Mesenchymal stem cell (in vitro differentiated cells and primary cell): ENCODE measurements at regions not wholly inside any gene's neighbourhood (a gene's known extent, or its start where the extent isn't known, plus 50 kb on each side); places are given as distances from the start of the nearest gene placed in this dataset.

Source experiments
- DNase-seq: peaks from one replicate; pipeline ENCODE4 v3.0.0-alpha.2; 2013
- H2AFZ ChIP-seq: one replicate; pipeline ENCODE4 v1.6.1; 2013; ENCODE audit warnings: low read depth, mild to moderate bottlenecking, control low read depth, inconsistent platforms, low read length, moderate library complexity
- H2AK5ac ChIP-seq: 2 replicates; pipeline ENCODE4 v1.6.1; 2013; ENCODE audit warnings: low read length, moderate library complexity, mild to moderate bottlenecking, inconsistent platforms; ENCODE audit not compliant: severe bottlenecking
- H2BK120ac ChIP-seq: one replicate; pipeline ENCODE4 v1.6.1; 2013; ENCODE audit warnings: low read depth, mild to moderate bottlenecking, inconsistent platforms, low read length, moderate library complexity
- H2BK12ac ChIP-seq, 2 experiments: one replicate each; pipeline ENCODE4 v1.6.1; 2013; ENCODE audit warnings: inconsistent platforms in 2 of 2, low read length in 2 of 2, mild to moderate bottlenecking in 2 of 2, moderate library complexity in 2 of 2, control low read depth in 1 of 2
- H2BK15ac ChIP-seq: one replicate; pipeline ENCODE4 v1.6.1; 2013; ENCODE audit warnings: mild to moderate bottlenecking, low read depth, inconsistent platforms; ENCODE audit not compliant: poor library complexity, severe bottlenecking
- H2BK5ac ChIP-seq: 2 replicates; pipeline ENCODE4 v1.6.1; 2013; ENCODE audit warnings: low read depth, mild to moderate bottlenecking, low read length, control low read depth, inconsistent platforms; ENCODE audit not compliant: poor library complexity, severe bottlenecking
- H3K14ac ChIP-seq, 2 experiments: one replicate each; pipeline ENCODE4 v1.6.1; 2013; ENCODE audit warnings: inconsistent platforms in 2 of 2, low read length in 2 of 2, control low read depth in 1 of 2, mild to moderate bottlenecking in 1 of 2, moderate library complexity in 1 of 2
- H3K18ac ChIP-seq, 2 experiments: one replicate each; pipeline ENCODE4 v1.6.1; 2013; ENCODE audit warnings: inconsistent platforms in 2 of 2, low read length in 2 of 2, control low read depth in 1 of 2, low read depth in 1 of 2, mild to moderate bottlenecking in 1 of 2
- H3K23ac ChIP-seq, 2 experiments: one replicate each; pipeline ENCODE4 v1.6.1; 2013; ENCODE audit warnings: inconsistent platforms in 2 of 2, low read length in 2 of 2, mild to moderate bottlenecking in 2 of 2, moderate library complexity in 2 of 2, control low read depth in 1 of 2
- H3K27ac ChIP-seq: 2 replicates; pipeline ENCODE4 v1.5.1; 2013; ENCODE audit warnings: mild to moderate bottlenecking, moderate library complexity, low read length, control low read depth, inconsistent platforms; ENCODE audit not compliant: poor library complexity, severe bottlenecking
- H3K27me3 ChIP-seq, 2 experiments: 2 replicates each; pipeline versions ENCODE4 v1.6.1 to v1.7.0; 2013; ENCODE audit warnings: low read length in 2 of 2, mild to moderate bottlenecking in 2 of 2, moderate library complexity in 2 of 2, control low read depth in 1 of 2, inconsistent platforms in 1 of 2; ENCODE audit not compliant: control insufficient read depth in 1 of 2, insufficient read depth in 1 of 2
- H3K36me3 ChIP-seq, 2 experiments: 2 replicates each; pipeline versions ENCODE4 v1.6.1 to v1.7.0; 2013; ENCODE audit warnings: low read length in 2 of 2, control low read depth in 1 of 2, inconsistent platforms in 1 of 2, low read depth in 1 of 2, mild to moderate bottlenecking in 1 of 2; ENCODE audit not compliant: insufficient read depth in 2 of 2, control insufficient read depth in 1 of 2
- H3K4ac ChIP-seq, 2 experiments: one replicate each; pipeline ENCODE4 v1.6.1; 2013; ENCODE audit warnings: inconsistent platforms in 2 of 2, low read length in 2 of 2, mild to moderate bottlenecking in 2 of 2, moderate library complexity in 2 of 2, control low read depth in 1 of 2, low read depth in 1 of 2
- H3K4me1 ChIP-seq: 2 replicates; pipeline ENCODE4 v1.6.1; 2013; ENCODE audit warnings: low read depth, low read length, control low read depth; ENCODE audit not compliant: control insufficient read depth, insufficient read depth
- H3K4me2 ChIP-seq: 2 replicates; pipeline ENCODE4 v1.6.1; 2013; ENCODE audit warnings: low read length, mild to moderate bottlenecking, inconsistent platforms; ENCODE audit not compliant: poor library complexity, severe bottlenecking
- H3K4me3 ChIP-seq, 2 experiments: 2 replicates each; pipeline versions ENCODE4 v1.5.1 to v1.7.0; 2013; ENCODE audit warnings: low read length in 2 of 2, mild to moderate bottlenecking in 2 of 2, control low read depth in 1 of 2, low read depth in 1 of 2; ENCODE audit not compliant: insufficient read depth in 1 of 2
- H3K79me1 ChIP-seq: replicated peaks from 2 replicates; pipeline ENCODE4 v1.6.1; 2013; ENCODE audit warnings: mild to moderate bottlenecking, control low read depth, low read length, inconsistent platforms; ENCODE audit not compliant: poor library complexity, severe bottlenecking
- H3K9ac ChIP-seq: 2 replicates; pipeline ENCODE4 v1.7.0; 2013; ENCODE audit warnings: mild to moderate bottlenecking, low read length, moderate library complexity
- H3K9me3 ChIP-seq: 2 replicates; pipeline ENCODE4 v1.7.0; 2013; ENCODE audit warnings: mild to moderate bottlenecking, low read length; ENCODE audit not compliant: control insufficient read depth
- H4K8ac ChIP-seq: one replicate; pipeline ENCODE4 v1.6.1; 2013; ENCODE audit warnings: inconsistent platforms, mild to moderate bottlenecking, low read length, moderate library complexity
- H4K91ac ChIP-seq: one replicate; pipeline ENCODE4 v1.6.1; 2013; ENCODE audit warnings: mild to moderate bottlenecking, low read length, inconsistent platforms
- WGBS: methylation state at CpG from one replicate; pipeline ENCODE4 v1.1.7; 2013; ENCODE audit warnings: mixed read lengths; 5-methylcytosine and 5-hydroxymethylcytosine counted together

DNA sequence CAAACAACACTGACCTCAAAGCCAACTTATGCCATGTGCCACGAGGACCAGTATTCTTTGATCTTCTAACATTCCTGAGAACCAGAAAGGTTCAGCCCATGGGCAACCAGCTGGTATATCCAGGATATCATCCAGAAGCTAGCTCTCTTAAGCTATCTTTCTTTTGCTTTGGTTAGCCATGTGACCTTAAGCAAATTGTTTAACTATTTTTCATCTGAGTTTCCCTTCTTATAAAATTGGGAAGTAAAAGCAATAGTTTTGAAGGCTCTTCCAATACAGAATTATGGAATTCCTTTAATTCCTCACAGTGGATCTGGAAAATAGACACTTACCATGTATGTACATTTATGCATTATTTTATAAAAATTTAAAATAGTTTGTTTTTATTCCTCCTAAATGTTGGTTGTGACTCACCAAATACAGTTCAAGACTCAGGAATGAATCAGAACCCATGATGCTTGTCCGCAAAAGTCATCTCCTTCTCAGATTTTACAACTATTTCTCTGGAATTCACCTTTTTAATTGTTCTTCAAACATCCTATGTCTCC lies 435.7 kb downstream of the ZEB2 start:
- H3K9me3 ChIP-seq, result no peaks in the 10 kb centered on the region
- peak; percentile 43 for DNase-seq
- H3K9ac ChIP-seq, result peak overlapping the region; percentile 58
- no peaks in the 10 kb centered on the region for H3K79me1 ChIP-seq
- H3K23ac ChIP-seq, result no peak overlapping the region
- no peaks in the 10 kb centered on the region for H3K36me3 ChIP-seq
- H3K4me2 ChIP-seq, result no peak overlapping the region
- H2AK5ac ChIP-seq, result no peak overlapping the region
- H3K14ac ChIP-seq, result no peak overlapping the region
- H2BK12ac ChIP-seq, result no peak overlapping the region
- no peak overlapping the region for H4K91ac ChIP-seq
- 31% methylated on average over 2 of the region's 2 CpGs for WGBS
- H3K27ac ChIP-seq, result peak overlapping the region; percentile 92
- no peak overlapping the region for H2AFZ ChIP-seq
- H3K18ac ChIP-seq, result no peak overlapping the region
- no peaks in the 10 kb centered on the region for H3K27me3 ChIP-seq
- H2BK15ac ChIP-seq, result no peak overlapping the region
- H4K8ac ChIP-seq, result no peak overlapping the region
- H2BK120ac ChIP-seq, result no peak overlapping the region
- no peak overlapping the region for H3K4ac ChIP-seq
- no peak overlapping the region for H2BK5ac ChIP-seq
- peaks cover 6% of the 10 kb centered on the region for H3K4me1 ChIP-seq
- H3K4me3 ChIP-seq, result no peak overlapping the region

DNA sequence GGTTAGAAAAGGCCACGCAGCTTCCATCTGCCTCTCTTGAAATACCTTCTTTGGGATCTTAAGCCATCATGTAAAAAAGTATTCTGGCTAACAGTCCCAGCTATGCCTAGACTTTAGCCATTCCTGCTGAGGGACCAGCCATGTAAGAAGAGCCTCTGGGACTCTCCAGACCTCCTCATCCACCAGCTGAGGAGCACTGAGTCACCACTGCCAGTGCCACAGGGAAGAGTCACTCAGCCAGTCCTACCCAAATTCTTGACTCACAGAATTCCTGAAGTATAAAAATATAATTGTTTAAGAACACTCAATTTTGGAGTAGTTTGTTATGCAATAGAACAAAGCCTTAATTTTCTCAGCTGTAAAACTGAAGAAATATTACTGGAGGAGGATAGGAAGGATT lies 436.7 kb downstream of the ZEB2 start:
- Histone ChIP-seq H3K9ac (peak overlapping the region; percentile 58), H3K4me2 (no peak overlapping the region), H2BK12ac (peak overlapping the region in 1 of 2 experiments; percentile 6), H3K4me1 (peaks cover 6% of the 10 kb centered on the region), H3K79me1 (no peaks in the 10 kb centered on the region), H3K4me3 (no peak overlapping the region), H3K27me3 (no peaks in the 10 kb centered on the region), H2BK15ac (peak overlapping the region; percentile 28), H4K8ac (peak overlapping the region; percentile 88), H3K36me3 (no peaks in the 10 kb centered on the region), H3K23ac (no peak overlapping the region), H2AK5ac (peak overlapping the region; percentile 81), H3K27ac (peak overlapping the region; percentile 83), H3K18ac (no peak overlapping the region), H3K4ac (no peak overlapping the region), H2AFZ (no peak overlapping the region), H3K14ac (no peak overlapping the region), H2BK5ac (peak overlapping the region; percentile 52), H2BK120ac (no peak overlapping the region), H4K91ac (no peak overlapping the region), H3K9me3 (no peaks in the 10 kb centered on the region)
- DNase-seq, result peak; percentile 41
- WGBS, result 90% methylated on average over 1 of the region's 1 CpG

DNA sequence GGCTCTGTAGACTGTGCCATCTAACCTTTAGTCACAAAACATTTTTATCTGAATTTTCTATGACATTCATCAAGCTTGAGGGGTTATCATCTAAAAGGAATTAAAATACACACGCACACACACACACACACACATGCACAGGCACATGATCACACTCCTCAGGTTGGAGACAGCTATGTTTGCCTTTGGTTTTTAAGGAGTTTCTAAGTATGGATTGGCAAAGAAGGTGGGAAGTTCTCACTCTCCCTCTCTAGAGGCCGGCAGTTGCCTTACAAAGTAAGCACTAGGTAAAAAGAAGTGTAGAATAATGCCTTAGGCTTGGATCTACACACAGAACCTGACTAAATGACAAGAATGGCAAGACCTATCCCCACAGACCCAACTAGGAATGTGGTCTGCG lies 437.1 kb downstream of the ZEB2 start:
- Histone ChIP-seq H4K91ac (no peak overlapping the region), H3K27me3 (no peaks in the 10 kb centered on the region), H3K14ac (no peak overlapping the region), H2AFZ (no peak overlapping the region), H3K9ac (no peak overlapping the region), H3K4me2 (no peak overlapping the region), H3K18ac (no peak overlapping the region), H2BK120ac (no peak overlapping the region), H2BK12ac (peak overlapping the region in 1 of 2 experiments; percentile 6), H3K4me1 (peaks cover 6% of the 10 kb centered on the region), H3K4me3 (no peak overlapping the region), H2BK15ac (peak overlapping the region; percentile 28), H2AK5ac (peak overlapping the region; percentile 81), H3K27ac (peak overlapping the region; percentile 48), H3K9me3 (no peaks in the 10 kb centered on the region), H2BK5ac (no peak overlapping the region), H4K8ac (peak overlapping the region; percentile 88), H3K79me1 (no peaks in the 10 kb centered on the region), H3K36me3 (no peaks in the 10 kb centered on the region), H3K4ac (no peak overlapping the region), H3K23ac (no peak overlapping the region)
- WGBS, result 100% methylated on average over 1 of the region's 3 CpGs
- DNase-seq, result no peak

- Histone ChIP-seq H3K4ac (no peak overlapping the region), H4K8ac (no peak overlapping the region), H4K91ac (no peak overlapping the region), H3K27me3 (no peaks in the 10 kb centered on the region), H3K18ac (no peak overlapping the region), H2BK120ac (no peak overlapping the region), H3K36me3 (no peaks in the 10 kb centered on the region), H3K4me3 (no peak overlapping the region), H2AK5ac (no peak overlapping the region), H2AFZ (no peak overlapping the region), H3K27ac (no peak overlapping the region), H3K9me3 (no peaks in the 10 kb centered on the region), H2BK15ac (no peak overlapping the region), H3K9ac (no peak overlapping the region), H3K4me1 (peaks cover 6% of the 10 kb centered on the region), H3K14ac (no peak overlapping the region), H3K4me2 (no peak overlapping the region), H3K23ac (no peak overlapping the region), H2BK12ac (no peak overlapping the region), H3K79me1 (no peaks in the 10 kb centered on the region), H2BK5ac (no peak overlapping the region)
- DNase-seq, result no peak
Observed at GRCh38 chr2:144082327-144082726, 437.6 kb downstream of the ZEB2 start.
